Osteoblast (primary cell): ENCODE measurements at regions not wholly inside any gene's neighbourhood (a gene's known extent, or its start where the extent isn't known, plus 50 kb on each side); places are given as distances from the start of the nearest gene placed in this dataset.

Experiments used
- DNase-seq: peaks from one replicate; pipeline ENCODE4 v3.0.0; 2011; ENCODE audit warnings: low spot score, mixed read lengths; ENCODE audit not compliant: insufficient read length; ENCODE audit errors: missing footprints
- H2AFZ ChIP-seq: 2 replicates; pipeline ENCODE4 v1.6.0; 2011; ENCODE audit warnings: mild to moderate bottlenecking, low read length
- H3K27ac ChIP-seq: 2 replicates; pipeline ENCODE4 v1.5.1; 2011; ENCODE audit warnings: mild to moderate bottlenecking, low read depth, low read length, moderate library complexity
- H3K27me3 ChIP-seq: 2 replicates; pipeline ENCODE4 v1.6.0; 2012; ENCODE audit warnings: mild to moderate bottlenecking, control low read depth, inconsistent platforms, low read length, moderate library complexity; ENCODE audit not compliant: insufficient read depth
- H3K36me3 ChIP-seq: 2 replicates; pipeline ENCODE4 v1.5.1; 2011; ENCODE audit warnings: mild to moderate bottlenecking, low read length, control low read depth, moderate library complexity; ENCODE audit not compliant: insufficient read depth
- H3K4me1 ChIP-seq: 2 replicates; pipeline ENCODE4 v1.5.1; 2011; ENCODE audit warnings: mild to moderate bottlenecking, low read length, control low read depth, moderate library complexity; ENCODE audit not compliant: insufficient read depth
- H3K4me2 ChIP-seq: 2 replicates; pipeline ENCODE4 v1.6.0; 2011; ENCODE audit warnings: mild to moderate bottlenecking, low read length; ENCODE audit not compliant: insufficient read depth
- H3K4me3 ChIP-seq: fragments of 200-600 bp; sonication (generic); 3 replicates; pipeline ENCODE4 v1.5.1; 2012; ENCODE audit warnings: mild to moderate bottlenecking, low read length, inconsistent platforms; ENCODE audit not compliant: insufficient read depth
- H3K79me2 ChIP-seq: 2 replicates; pipeline ENCODE4 v1.6.0; 2012; ENCODE audit warnings: mild to moderate bottlenecking, low read length, control low read depth, inconsistent platforms; ENCODE audit not compliant: insufficient read depth
- H3K9me3 ChIP-seq: 2 replicates; pipeline ENCODE4 v1.5.1; 2011; ENCODE audit warnings: low read depth, low read length, control low read depth
- H4K20me1 ChIP-seq: 2 replicates; pipeline ENCODE4 v1.6.0; 2012; ENCODE audit warnings: mild to moderate bottlenecking, low read length, control low read depth; ENCODE audit not compliant: insufficient read depth
- CTCF ChIP-seq: IDR thresholded peaks from 2 replicates; pipeline ENCODE4 v1.5.1; 2011; ENCODE audit warnings: mild to moderate bottlenecking, low read depth, low read length, moderate library complexity; ENCODE audit errors: extremely low read depth

- peaks cover 3% of the 10 kb centered on the region for H3K4me1 ChIP-seq
- H3K36me3 ChIP-seq = no peaks in the 10 kb centered on the region
- no peak for DNase-seq
- TF ChIP-seq CTCF = no peak
- H3K4me2 ChIP-seq = no peak overlapping the region
- no peaks in the 10 kb centered on the region for H3K27me3 ChIP-seq
- no peaks in the 10 kb centered on the region for H4K20me1 ChIP-seq
- H3K27ac ChIP-seq = no peak overlapping the region
- no peaks in the 10 kb centered on the region for H3K79me2 ChIP-seq
- no peak overlapping the region for H3K4me3 ChIP-seq
- H3K9me3 ChIP-seq = no peaks in the 10 kb centered on the region
- no peak overlapping the region for H2AFZ ChIP-seq
These were observed 428.9 kb downstream of the SPATA31D1 start for GRCh38 chr9:82417501-82417900.

- no peak for TF ChIP-seq CTCF
- Histone ChIP-seq H4K20me1 (no peaks in the 10 kb centered on the region), H3K27ac (no peak overlapping the region), H3K4me1 (peaks cover 3% of the 10 kb centered on the region), H3K4me2 (no peak overlapping the region), H2AFZ (no peak overlapping the region), H3K4me3 (no peak overlapping the region), H3K36me3 (no peaks in the 10 kb centered on the region), H3K79me2 (no peaks in the 10 kb centered on the region), H3K27me3 (no peaks in the 10 kb centered on the region), H3K9me3 (no peaks in the 10 kb centered on the region)
- no peak for DNase-seq
These were observed 429.8 kb downstream of the SPATA31D1 start for GRCh38 chr9:82418334-82418733.

GRCh38 chr9:82419696-82420486, 431.3 kb downstream of the SPATA31D1 start:
- Histone ChIP-seq H3K79me2 (no peaks in the 10 kb centered on the region), H3K27me3 (no peaks in the 10 kb centered on the region), H3K36me3 (no peaks in the 10 kb centered on the region), H3K4me2 (no peak overlapping the region), H3K4me1 (peaks cover 3% of the 10 kb centered on the region), H4K20me1 (no peaks in the 10 kb centered on the region), H3K4me3 (no peak overlapping the region), H2AFZ (no peak overlapping the region), H3K9me3 (no peaks in the 10 kb centered on the region), H3K27ac (no peak overlapping the region)
- no peak for TF ChIP-seq CTCF
- no peak for DNase-seq

DNA sequence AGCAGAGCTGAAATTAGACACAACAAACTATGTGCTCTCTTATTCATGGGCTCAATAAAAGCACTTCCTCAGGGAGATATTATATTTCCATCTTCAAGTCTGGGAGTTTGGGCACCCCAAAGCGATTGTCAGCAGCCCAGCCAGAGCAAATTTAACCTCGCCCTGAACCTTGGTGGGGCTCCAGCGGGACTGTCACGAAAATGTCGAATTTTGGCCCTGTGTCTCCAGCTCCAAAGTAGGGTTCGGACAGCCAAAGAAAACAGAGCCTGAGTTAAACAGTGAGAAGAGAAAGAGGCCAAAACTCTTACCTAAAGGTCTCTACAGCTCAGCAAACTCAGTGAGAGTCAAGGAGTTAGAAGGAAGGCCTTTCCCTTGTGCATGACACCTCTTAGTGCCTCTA, 432.9 kb downstream of the SPATA31D1 start:
- Histone ChIP-seq H3K79me2 (no peaks in the 10 kb centered on the region), H3K4me2 (no peak overlapping the region), H3K9me3 (no peaks in the 10 kb centered on the region), H4K20me1 (no peaks in the 10 kb centered on the region), H2AFZ (peak overlapping the region; percentile 38), H3K36me3 (no peaks in the 10 kb centered on the region), H3K4me1 (peaks cover 3% of the 10 kb centered on the region), H3K4me3 (no peak overlapping the region), H3K27ac (no peak overlapping the region), H3K27me3 (no peaks in the 10 kb centered on the region)
- TF ChIP-seq CTCF = no peak
- peak; percentile 43 for DNase-seq
